Fibroblast of lung (primary cell): ENCODE measurements at regions not wholly inside any gene's neighbourhood (a gene's known extent, or its start where the extent isn't known, plus 50 kb on each side); places are given as distances from the start of the nearest gene placed in this dataset.
A peak's percentile ranks its signal among the peaks of the same experiment; 100 is the strongest.

Source experiments
- DNase-seq, 2 donors: peaks; one replicate each; pipeline versions ENCODE4 v3.0.0 to v3.0.0-alpha.2; 2010; ENCODE audit warnings: low read depth in 2 of 2
- H2AFZ ChIP-seq: 2 replicates; pipeline ENCODE4 v1.5.1; 2012; ENCODE audit warnings: low read length, control low read depth, inconsistent platforms
- H3K27ac ChIP-seq: 2 replicates; pipeline ENCODE4 v1.5.1; 2011; ENCODE audit warnings: low read length, control low read depth; ENCODE audit not compliant: insufficient read depth
- H3K27me3 ChIP-seq: 2 replicates; pipeline ENCODE4 v1.5.1; 2011; ENCODE audit warnings: mild to moderate bottlenecking, low read length; ENCODE audit not compliant: control insufficient read depth, insufficient read depth
- H3K36me3 ChIP-seq: 2 replicates; pipeline ENCODE4 v1.5.1; 2011; ENCODE audit warnings: low read length; ENCODE audit not compliant: control insufficient read depth, insufficient read depth
- H3K4me1 ChIP-seq: 2 replicates; pipeline ENCODE4 v1.5.1; 2011; ENCODE audit warnings: low read length; ENCODE audit not compliant: control insufficient read depth, insufficient read depth; ENCODE audit errors: extremely low read depth
- H3K4me2 ChIP-seq: 2 replicates; pipeline ENCODE4 v1.5.1; 2011; ENCODE audit warnings: low read length, control low read depth; ENCODE audit not compliant: insufficient read depth; ENCODE audit errors: extremely low read depth
- H3K4me3 ChIP-seq, 4 experiments: fragments of 200-600 bp in 1 of 4; sonication (generic) in 1 of 4; replicated peaks in 1 of 4; 2 replicates each; pipeline ENCODE4 v1.5.1; 2011 to 2016; ENCODE audit warnings: low read length in 4 of 4, low read depth in 3 of 4, mild to moderate bottlenecking in 3 of 4, control low read depth in 2 of 4, inconsistent platforms in 1 of 4, mixed read lengths in 1 of 4; ENCODE audit not compliant: insufficient read depth in 1 of 4; ENCODE audit errors: control extremely low read depth in 1 of 4
- H3K79me2 ChIP-seq: 2 replicates; pipeline ENCODE4 v1.5.1; 2012; ENCODE audit warnings: mild to moderate bottlenecking, low read length, inconsistent platforms; ENCODE audit not compliant: control insufficient read depth, insufficient read depth
- H3K9ac ChIP-seq: 2 replicates; pipeline ENCODE4 v1.5.1; 2011; ENCODE audit warnings: mild to moderate bottlenecking, low read length, control low read depth; ENCODE audit not compliant: insufficient read depth
- H3K9me3 ChIP-seq: 2 replicates; pipeline ENCODE4 v1.5.1; 2012; ENCODE audit warnings: low read depth, low read length; ENCODE audit not compliant: control insufficient read depth, insufficient read depth
- H4K20me1 ChIP-seq: 2 replicates; pipeline ENCODE4 v1.5.1; 2011; ENCODE audit warnings: low read length; ENCODE audit not compliant: control insufficient read depth, insufficient read depth; ENCODE audit errors: extremely low read depth
- EZH2 ChIP-seq: IDR thresholded peaks from 2 replicates; pipeline ENCODE4 v1.5.1; 2012; ENCODE audit warnings: low read length, control low read depth, mild to moderate bottlenecking; ENCODE audit errors: missing control alignments
- TF ChIP-seq, protein P1 (sequence below), 2 donors: IDR thresholded peaks in 1 of 2; conservative IDR thresholded peaks in 1 of 2; 1 replicate in 1 of 2; 2 replicates in 1 of 2; pipeline ENCODE4 v1.5.1; 2011 to 2012; ENCODE audit warnings: low read length in 2 of 2, control low read depth in 1 of 2, inconsistent platforms in 1 of 2, low read depth in 1 of 2, mild to moderate bottlenecking in 1 of 2

DNA sequence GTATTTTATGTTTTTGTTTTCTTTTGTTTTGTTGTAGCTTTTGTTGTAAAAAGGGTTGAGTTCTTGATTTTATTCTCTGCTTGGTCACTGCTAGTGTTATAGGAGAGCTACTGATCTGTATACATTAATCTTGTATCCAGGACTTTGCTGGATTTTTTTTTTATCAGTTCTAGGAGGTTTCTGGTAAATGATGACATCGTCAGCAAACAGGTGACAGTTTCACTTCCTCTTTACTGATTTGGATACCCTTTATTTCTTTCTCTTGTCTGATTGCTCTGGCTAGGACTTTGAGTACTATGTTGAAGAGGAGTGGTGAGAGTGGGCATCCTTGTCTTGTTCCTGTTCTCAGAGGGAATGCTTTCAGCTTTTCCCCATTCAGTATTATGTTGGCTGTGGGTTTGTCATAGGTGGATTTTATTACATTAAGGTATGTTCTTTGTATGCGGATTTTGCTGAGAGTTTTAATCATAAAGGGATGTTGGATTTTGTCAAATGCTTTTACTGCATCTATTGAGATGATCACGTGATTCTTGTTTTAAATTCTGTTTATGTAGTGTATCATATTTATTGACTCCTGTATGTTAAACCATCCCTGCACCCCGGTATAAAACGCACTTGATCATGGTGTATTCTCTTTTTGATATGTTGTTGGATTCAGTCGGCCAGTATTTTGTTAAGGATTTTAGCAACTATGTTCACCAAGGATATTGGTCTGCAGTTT, 905.7 kb downstream of the LTN1 start:
- no peak for TF ChIP-seq EZH2
- TF ChIP-seq, protein P1, sequence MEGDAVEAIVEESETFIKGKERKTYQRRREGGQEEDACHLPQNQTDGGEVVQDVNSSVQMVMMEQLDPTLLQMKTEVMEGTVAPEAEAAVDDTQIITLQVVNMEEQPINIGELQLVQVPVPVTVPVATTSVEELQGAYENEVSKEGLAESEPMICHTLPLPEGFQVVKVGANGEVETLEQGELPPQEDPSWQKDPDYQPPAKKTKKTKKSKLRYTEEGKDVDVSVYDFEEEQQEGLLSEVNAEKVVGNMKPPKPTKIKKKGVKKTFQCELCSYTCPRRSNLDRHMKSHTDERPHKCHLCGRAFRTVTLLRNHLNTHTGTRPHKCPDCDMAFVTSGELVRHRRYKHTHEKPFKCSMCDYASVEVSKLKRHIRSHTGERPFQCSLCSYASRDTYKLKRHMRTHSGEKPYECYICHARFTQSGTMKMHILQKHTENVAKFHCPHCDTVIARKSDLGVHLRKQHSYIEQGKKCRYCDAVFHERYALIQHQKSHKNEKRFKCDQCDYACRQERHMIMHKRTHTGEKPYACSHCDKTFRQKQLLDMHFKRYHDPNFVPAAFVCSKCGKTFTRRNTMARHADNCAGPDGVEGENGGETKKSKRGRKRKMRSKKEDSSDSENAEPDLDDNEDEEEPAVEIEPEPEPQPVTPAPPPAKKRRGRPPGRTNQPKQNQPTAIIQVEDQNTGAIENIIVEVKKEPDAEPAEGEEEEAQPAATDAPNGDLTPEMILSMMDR (conservative IDR thresholded peaks at IDR 0.05 in 1 of 2, IDR thresholded peaks at IDR 0.05 in 1 of 2; ENCODE audit: low read depth in 1 of 2, low read length in 2 of 2), result no peak
- DNase-seq, result no peak
- no peak overlapping the region for H3K4me2 ChIP-seq
- H3K27me3 ChIP-seq, result no peaks in the 10 kb centered on the region
- no peak overlapping the region for H3K4me3 ChIP-seq
- H3K9ac ChIP-seq, result no peak overlapping the region
- H3K27ac ChIP-seq, result no peak overlapping the region
- H3K9me3 ChIP-seq, result no peaks in the 10 kb centered on the region
- no peak overlapping the region for H2AFZ ChIP-seq
- H3K36me3 ChIP-seq, result no peaks in the 10 kb centered on the region
- no peaks in the 10 kb centered on the region for H4K20me1 ChIP-seq
- no peaks in the 10 kb centered on the region for H3K4me1 ChIP-seq
- no peaks in the 10 kb centered on the region for H3K79me2 ChIP-seq

DNA sequence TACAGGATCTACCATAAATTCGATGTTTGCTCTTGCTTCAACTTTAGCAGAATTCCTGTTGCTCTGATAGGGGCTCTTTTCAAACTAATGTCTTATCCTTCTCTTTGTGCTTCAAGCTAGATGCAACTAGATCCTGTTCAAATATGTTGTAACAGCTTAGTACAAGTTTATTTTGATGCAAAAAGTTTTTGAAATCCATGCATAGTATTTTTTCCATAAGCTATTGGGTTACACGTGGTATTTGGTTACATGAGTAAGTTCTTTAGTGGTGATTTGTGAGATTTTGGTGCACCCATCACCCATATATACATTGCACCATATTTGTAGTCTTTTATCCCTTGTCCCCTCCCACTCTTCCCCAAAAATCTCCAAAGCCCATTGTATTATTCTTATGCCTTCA, 907.7 kb downstream of the LTN1 start:
- no peak overlapping the region for H3K27ac ChIP-seq

DNA sequence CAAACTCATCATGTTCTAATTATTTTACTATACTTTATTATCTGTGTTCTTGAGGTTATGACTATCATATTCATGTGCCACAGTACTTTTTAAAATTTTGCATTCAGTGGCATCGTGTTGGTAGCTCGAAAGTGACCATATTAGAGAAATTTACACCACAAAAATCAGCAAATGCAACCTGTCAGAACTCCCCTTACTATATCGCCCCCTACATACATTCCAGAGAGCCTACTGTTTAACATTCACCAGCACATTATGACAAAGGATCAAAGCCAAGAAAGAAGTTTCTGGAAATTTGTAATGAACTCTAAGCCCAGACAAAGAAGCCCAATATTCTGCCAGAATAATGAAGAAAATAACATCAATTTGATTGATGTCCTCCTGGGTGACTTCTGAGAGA, 909.3 kb downstream of the LTN1 start:
- TF ChIP-seq, protein P1 (conservative IDR thresholded peaks at IDR 0.05 in 1 of 2, IDR thresholded peaks at IDR 0.05 in 1 of 2; ENCODE audit: low read depth in 1 of 2, low read length in 2 of 2), result no peak
- Histone ChIP-seq H2AFZ (no peak overlapping the region), H3K4me3 (no peak overlapping the region), H3K27me3 (no peaks in the 10 kb centered on the region), H4K20me1 (no peaks in the 10 kb centered on the region), H3K9ac (no peak overlapping the region), H3K27ac (no peak overlapping the region), H3K4me2 (no peak overlapping the region), H3K9me3 (no peaks in the 10 kb centered on the region), H3K4me1 (no peaks in the 10 kb centered on the region), H3K36me3 (no peaks in the 10 kb centered on the region), H3K79me2 (no peaks in the 10 kb centered on the region)
- no peak for DNase-seq

More for the DNA sequence above, 907.7 kb downstream of the LTN1 start:
- H3K4me2 ChIP-seq, result no peak overlapping the region
- no peaks in the 10 kb centered on the region for H3K36me3 ChIP-seq
- DNase-seq, result peak in 1 of 2 donors; percentile 29
- H3K27me3 ChIP-seq, result no peaks in the 10 kb centered on the region
- H2AFZ ChIP-seq, result no peak overlapping the region
- no peak overlapping the region for H3K4me3 ChIP-seq
- H4K20me1 ChIP-seq, result no peaks in the 10 kb centered on the region
- no peak overlapping the region for H3K9ac ChIP-seq
- H3K4me1 ChIP-seq, result no peaks in the 10 kb centered on the region
- TF ChIP-seq, protein P1 (conservative IDR thresholded peaks at IDR 0.05 in 1 of 2, IDR thresholded peaks at IDR 0.05 in 1 of 2; ENCODE audit: low read depth in 1 of 2, low read length in 2 of 2), result no peak
- no peak for TF ChIP-seq EZH2
- H3K79me2 ChIP-seq, result no peaks in the 10 kb centered on the region
- H3K9me3 ChIP-seq, result no peaks in the 10 kb centered on the region
